ENCODE measurements at regions not wholly inside any gene's neighbourhood (a gene's known extent, or its start where the extent isn't known, plus 50 kb on each side); places are given as distances from the start of the nearest gene placed in this dataset.
"Not testable (repeated sequence)": the region's sequence is repeated elsewhere in the genome, so short reads cannot be mapped to it uniquely, and the experiment has no call there.

DNA sequence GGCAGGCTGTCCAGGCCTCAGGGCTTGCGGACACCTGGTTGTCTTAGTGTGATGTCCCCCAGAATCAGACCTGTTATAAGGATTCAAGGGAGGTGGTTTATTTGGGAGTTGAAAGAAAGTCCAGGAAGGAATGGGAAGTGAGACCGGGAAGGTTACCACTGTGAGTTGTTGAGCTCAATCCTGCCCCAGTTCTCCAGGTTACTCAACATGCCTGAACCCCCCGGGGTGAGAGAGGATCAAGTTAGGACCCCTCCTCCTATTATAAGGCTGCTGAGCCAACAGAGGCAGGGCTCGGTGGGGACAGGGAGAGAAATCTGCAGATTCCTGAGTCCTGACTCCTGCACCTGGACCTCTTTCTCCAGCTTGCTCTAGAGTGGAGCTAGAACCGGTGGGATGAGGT is 86.4 kb downstream of the MRM1 start:
- no peak for DNase-seq (ENCODE audit: low read depth, low spot score)
- in situ Hi-C loops (cut with HindIII; ENCODE audit: low pct_unique_long_range_greater_than_20kb, low sequenced_read_pairs): no loop called here

DNA sequence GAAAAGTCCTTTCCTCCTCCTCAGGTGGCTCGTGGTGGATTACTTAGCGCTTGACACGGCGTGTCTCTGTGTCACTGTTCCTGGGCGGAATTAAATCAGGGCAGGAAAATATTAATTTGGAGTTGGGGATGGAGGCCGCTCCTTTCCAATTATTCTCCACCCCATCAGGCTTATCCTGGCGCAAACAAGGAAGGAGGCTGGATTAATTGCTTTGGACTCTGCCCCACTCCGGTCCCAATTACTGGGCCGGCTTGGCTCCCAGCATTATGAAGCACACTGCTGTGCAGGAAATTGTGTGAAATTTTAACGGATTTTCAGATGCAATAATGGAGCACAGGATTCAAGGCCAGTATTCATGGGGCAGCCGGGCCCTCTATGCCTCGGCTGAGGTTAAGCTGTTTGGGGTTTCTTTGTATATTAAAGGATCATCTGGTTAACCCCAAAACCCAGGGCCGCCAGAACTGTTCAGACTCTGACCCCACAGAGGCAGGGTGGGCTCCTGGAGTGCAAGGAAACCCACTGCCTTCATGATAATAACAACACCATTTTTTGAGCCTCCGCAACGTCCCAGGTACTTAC is 87.8 kb downstream of the MRM1 start:
- DNase-seq (ENCODE audit: low read depth, low spot score): no peak
- in situ Hi-C loops (cut with HindIII; ENCODE audit: low pct_unique_long_range_greater_than_20kb, low sequenced_read_pairs): no loop called here

DNA sequence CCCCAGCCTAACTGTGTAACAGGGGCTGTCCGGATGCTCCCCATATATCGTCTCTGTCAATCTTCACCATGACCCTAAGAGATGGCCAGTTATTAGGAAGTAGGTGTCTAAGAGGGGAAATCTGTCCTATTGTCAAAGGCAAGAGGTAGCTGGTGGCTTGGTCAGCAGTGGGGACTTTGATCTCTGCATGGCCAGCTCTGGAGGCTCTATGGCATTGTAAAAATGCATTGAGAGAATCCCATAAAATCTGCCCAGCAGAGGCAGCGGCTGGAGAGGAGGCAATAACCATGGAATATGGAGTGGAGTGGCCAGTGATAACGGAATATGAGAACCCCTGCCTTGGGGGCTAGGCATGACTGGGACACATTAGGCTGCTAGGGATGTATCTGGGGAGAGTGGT is 88.8 kb downstream of the MRM1 start:
- in situ Hi-C loops (cut with HindIII; ENCODE audit: low pct_unique_long_range_greater_than_20kb, low sequenced_read_pairs): no loop called here
- no peak for DNase-seq (ENCODE audit: low read depth, low spot score)

DNA sequence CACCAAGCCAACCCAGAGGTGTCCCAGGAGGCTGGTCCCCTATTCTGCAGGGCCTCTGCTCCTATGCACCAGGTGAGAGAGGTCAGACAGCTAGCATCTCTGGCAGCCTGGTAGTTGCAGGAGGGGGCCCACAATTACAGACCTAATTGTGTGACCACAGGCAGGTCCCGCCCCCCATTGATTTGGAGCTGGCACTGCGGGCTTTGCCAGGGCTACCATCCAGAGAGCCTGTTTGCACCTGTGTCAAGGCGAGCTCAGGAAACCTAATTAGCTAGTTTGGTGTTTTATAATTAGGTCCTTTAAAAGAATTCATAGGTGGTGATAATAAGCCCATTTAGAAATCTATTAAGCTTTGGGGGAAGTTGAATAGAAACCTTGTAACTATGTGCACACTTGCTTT is 90.2 kb downstream of the MRM1 start:
- no peak for DNase-seq (ENCODE audit: low read depth, low spot score)
- in situ Hi-C loops (cut with HindIII; ENCODE audit: low pct_unique_long_range_greater_than_20kb, low sequenced_read_pairs): no loop called here

DNA sequence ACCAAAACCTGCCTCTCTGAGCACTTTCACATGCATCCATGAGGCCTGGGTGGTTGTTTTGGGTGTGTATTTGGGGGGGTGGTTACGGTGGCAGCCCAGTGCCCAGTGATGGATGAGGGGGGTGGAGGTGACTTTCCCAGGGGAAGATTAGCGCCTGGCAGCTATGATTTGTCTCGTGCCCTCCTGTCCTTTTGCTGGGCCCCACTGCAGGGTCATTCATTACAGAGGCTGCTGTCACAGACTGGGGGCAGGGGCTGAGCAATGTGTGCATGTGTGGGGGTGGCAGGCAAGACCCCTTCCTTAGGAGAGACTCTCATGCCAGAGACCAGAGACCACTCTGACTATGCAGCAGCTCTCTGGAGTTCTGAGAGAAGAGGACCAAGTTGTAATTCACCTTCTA is 93.7 kb downstream of the MRM1 start:
- no peak for DNase-seq (ENCODE audit: low read depth, low spot score)
- in situ Hi-C loops (cut with HindIII; ENCODE audit: low pct_unique_long_range_greater_than_20kb, low sequenced_read_pairs): no loop called here

DNA sequence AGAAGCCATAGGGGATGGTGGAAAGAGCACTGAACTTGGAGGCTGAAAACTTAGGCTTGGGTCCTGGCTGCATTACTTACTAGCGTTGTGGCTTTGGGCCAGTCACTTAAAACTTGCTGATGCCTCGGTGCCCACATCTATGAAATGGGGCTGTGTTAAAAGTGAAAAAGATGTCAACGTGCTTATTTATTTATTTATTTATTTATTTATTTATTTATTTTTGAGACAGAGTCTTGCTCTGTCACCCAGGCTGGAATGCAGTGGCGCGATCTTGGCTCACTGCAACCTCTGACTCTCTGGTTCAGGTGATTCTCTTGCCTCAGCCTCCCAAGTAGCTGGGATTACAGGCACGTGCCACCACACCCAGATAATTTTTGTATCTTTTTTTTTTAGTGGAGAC is 94.3 kb downstream of the MRM1 start:
- DNase-seq (ENCODE audit: low read depth, low spot score); in situ Hi-C loops (cut with HindIII; ENCODE audit: low pct_unique_long_range_greater_than_20kb, low sequenced_read_pairs): not testable (repeated sequence)

DNA sequence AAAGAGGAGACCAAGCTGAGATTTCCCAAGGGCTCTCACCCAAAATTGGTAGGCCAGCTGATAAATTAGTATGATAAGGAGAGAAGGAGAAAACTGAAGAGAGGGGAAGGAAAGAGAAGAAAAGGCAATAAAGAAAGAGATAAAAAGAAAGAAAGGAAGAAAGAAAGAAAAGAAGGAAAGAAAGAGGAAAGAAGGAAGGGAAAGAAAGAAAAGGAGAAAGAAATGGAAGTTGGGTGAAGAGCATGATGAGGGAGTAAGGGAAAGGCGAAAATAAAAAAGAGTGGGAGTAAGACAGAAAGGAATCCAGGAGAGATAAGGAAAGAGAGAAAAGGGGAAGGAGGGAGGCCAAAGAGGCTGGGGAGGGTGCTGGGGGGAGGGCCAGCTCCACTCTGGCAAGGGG is 95.4 kb downstream of the MRM1 start:
- in situ Hi-C loops (cut with HindIII; ENCODE audit: low pct_unique_long_range_greater_than_20kb, low sequenced_read_pairs): no loop called here
- no peak for DNase-seq (ENCODE audit: low read depth, low spot score)

DNA sequence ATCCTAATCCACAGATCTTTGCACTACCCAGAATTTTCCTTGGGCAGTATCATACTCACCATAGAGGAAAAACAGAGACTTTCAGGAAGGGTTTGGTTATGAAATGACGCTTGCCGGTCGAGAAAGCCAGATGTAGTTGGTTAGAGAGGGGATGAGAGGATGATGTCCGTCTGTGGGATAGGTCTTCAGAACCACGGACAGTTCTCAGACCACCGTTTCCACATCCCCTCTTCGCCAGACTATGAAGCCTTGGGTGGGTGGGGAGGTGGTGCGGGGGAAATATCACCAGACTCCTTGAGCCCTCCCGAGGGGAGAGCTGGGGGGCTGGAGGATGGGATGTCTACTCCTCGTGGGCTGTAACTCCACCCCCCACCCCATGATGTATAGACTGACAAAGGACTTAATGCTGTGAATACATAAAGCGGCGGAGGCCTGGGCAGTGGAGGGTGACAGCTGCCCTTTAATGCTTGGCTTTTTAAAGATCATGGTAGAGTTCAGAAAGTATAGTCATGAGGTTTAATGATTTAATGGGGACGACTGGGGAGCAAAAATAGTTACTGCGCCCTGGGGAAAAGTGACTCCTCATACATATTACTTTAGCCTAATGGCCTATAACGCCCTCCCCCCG is 96.6 kb downstream of the MRM1 start:
- in situ Hi-C loops (cut with HindIII; ENCODE audit: low pct_unique_long_range_greater_than_20kb, low sequenced_read_pairs): no loop called here
- no peak for DNase-seq (ENCODE audit: low read depth, low spot score)

DNA sequence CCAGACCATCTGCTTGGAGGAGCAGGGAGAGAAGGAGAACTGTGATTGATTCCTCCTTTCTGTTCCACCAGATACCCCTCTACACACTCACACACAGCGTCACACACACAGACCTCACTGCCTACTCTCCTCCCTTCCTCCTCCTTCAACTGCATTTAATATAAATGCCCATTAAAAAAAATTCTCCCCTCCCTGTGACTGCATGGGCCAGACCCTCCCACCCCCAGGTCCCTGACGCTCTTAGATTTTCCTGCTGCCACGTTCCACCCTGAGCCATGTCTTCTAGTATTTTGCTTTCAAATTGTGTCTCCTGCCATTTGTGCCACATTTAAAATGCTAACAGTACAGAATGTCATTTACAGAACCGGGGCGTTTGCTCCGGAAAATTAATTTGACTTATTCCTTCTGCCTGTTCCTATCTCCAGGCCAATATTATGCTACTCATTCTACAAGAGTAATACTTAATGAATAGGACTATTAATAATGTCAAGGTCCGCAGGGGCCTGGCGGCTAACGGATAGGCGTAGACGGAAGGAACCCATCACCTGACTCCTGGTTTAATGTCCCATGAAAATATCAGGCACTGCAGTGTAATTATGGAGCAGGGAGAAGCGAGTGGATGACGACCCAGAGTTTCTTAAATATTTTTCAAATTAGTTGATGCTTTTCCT is 100.2 kb downstream of the MRM1 start:
- no peak for DNase-seq (ENCODE audit: low read depth, low spot score)
- in situ Hi-C loops (cut with HindIII; ENCODE audit: low pct_unique_long_range_greater_than_20kb, low sequenced_read_pairs): no loop called here

DNA sequence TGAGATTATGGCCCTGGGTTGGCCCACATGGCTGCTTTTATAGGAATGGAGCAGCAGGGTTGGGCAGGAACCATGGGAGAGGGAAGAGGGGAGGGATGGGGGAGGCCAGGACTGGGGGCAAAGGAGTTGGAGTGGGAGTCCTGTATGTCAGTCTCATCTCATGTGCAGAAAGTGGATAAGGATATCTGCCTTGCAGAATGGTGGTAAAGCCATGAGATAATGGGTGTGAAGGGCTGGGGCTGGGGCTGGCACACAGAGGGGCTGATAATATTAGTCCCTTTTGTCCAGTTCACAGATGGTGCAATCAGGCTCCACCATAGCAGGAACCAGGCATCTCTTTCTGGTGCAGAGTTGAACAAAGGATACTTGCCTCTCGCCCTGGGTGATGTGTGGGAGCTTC is 101.3 kb downstream of the MRM1 start:
- in situ Hi-C loops (cut with HindIII; ENCODE audit: low pct_unique_long_range_greater_than_20kb, low sequenced_read_pairs): no loop called here
- no peak for DNase-seq (ENCODE audit: low read depth, low spot score)

DNA sequence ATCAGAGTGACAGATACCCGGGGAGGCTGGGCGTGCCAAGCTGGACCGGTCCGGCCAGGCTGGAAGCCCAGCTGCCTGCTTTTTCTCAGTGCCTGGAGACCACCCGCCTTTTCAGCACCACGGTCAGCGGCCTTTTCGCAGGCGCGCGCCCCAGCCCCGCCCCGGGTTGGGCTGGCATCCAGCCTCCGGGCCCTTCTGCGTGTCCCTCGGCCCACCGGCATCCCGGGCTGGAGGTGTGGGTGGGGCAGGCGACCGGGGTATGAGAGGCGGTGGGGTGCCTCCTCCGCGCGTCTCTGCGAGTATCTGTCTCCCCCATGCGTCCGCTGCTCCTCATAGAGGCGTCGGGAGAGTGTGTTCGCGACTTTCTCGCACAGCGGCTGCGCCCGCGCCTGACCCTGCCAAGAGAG is 102.5 kb downstream of the MRM1 start:
- in situ Hi-C loops (cut with HindIII; ENCODE audit: low pct_unique_long_range_greater_than_20kb, low sequenced_read_pairs): no loop called here
- peak; percentile 22 for DNase-seq (ENCODE audit: low read depth, low spot score)

DNA sequence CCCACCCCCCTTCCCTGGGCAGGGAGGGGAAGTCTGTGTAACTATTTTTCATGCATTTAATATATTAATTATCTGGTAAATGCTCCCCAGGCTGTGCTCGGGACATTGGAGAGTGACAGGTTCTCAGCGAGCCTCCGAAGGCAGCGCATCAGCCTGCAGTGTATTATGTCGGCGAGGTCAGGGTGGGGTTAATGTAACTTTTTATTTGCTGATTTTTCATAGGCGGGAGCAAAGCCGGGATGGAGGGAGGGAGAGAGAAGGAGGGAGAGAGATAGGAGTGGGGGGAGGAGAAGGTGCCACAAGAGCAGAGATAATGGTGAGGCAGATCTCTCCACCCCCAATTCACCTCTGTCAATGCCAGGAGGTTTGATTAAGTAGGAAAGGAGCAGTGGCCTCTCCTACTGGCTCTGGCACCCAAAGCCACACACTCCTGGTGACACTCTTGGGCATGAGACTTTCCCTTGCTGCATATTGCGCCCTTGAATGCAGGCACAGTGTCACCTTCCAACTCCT is 104.0 kb downstream of the MRM1 start:
- in situ Hi-C loops (cut with HindIII; ENCODE audit: low pct_unique_long_range_greater_than_20kb, low sequenced_read_pairs): no loop called here
- DNase-seq (ENCODE audit: low read depth, low spot score): no peak

DNA sequence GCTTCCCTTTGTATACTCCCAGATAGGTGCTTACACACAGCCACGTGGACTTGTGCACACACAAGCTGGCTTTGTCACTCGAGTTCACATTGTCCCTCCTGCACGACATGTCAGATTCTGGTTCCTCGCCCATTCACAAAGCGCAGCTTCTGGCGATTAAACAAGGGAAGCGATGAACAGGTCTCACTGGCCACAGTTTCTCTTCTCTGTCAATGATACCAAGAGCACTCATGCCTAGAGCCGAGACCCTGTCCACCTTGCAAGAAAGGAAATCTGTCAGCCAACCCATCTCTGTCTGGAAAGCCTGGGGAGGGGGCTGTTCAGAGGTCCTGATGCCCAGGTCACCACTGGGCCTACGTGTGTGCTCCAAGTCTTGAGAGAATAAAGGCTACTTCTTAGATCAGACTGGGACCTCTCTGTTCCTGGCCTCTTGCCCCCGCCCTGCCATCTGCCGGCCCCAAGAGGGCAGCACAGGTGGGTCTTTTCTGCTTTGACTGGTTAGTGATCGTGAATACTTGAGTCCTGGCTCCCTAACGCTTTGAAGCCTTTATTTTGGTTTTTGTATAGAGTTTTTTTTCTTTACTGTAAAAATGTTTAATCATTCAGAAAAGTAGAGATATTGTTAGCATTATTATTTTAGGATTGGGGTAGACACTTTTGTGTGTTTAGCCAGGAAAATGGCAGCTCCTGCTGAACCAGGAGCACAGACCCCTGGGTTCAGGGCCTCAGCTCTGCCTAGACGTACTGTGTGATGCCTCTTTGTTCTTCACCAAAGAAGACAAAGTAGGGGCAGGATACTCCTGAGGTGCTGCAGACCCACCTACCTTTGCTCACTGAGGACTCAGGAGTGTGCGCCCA is 104.7 kb downstream of the MRM1 start:
- in situ Hi-C loops (cut with HindIII; ENCODE audit: low pct_unique_long_range_greater_than_20kb, low sequenced_read_pairs): no loop called here
- DNase-seq (ENCODE audit: low read depth, low spot score): peak; percentile 59

DNA sequence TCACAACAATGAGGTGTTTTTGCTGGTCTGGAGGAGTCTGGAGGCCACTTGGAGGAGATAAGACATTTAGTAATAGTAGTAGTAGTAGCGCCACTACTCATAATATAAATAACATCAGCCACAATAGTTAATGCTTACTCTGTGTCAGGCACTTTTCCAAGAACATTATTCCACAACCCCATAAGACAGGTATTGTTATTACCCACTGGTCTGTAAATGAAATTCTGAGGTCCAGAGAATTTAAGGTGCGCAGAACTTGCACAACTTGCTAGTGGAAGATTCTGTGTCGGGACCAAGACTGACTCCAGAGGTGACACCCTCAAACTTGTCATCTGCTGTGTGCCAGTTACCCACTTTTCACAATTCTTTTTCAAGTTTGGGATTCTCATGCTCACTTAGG is 106.5 kb downstream of the MRM1 start:
- DNase-seq (ENCODE audit: low read depth, low spot score): no peak
- in situ Hi-C loops (cut with HindIII; ENCODE audit: low pct_unique_long_range_greater_than_20kb, low sequenced_read_pairs): no loop called here

DNA sequence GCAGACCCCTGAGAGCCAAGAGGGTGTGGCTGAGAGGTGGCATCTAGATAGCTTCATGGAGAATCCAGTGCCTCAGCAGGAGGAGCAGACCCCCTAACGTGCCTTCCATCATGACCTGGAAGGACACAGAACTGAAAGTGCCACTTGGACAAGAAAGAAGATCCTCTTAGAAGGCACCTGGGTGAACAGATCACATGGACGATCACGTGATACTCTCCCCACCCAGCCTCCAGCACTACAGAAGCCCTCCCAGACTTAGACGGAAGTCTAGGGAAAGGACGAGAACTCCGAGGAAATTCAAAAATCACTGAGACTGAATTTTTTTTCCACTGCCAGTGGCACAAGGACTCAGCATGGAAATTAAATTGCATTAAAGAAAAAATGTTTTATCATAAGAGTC is 113.4 kb downstream of the MRM1 start:
- no peak for DNase-seq (ENCODE audit: low read depth, low spot score)
- in situ Hi-C loops (cut with HindIII; ENCODE audit: low pct_unique_long_range_greater_than_20kb, low sequenced_read_pairs): no loop called here

DNA sequence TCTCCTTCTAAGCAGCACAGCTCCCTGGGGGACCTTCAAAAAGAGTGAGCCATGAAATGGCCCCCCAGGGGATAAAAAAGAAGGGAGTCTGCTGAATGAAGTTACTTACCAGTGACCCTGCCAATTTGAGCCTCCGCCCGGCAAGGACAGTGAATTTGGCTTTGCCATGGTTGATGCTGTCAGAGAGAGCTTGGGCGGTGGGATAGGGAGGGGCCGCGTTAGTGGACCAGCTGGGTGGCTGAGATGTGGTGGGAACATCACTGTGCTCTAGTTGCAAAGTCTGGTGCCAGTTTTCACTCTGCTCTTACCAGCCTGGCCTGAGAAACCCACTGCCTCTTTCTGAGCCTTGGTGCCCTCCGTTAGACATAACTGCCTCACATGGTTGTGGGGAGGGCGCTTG is 114.6 kb downstream of the MRM1 start:
- in situ Hi-C loops (cut with HindIII; ENCODE audit: low pct_unique_long_range_greater_than_20kb, low sequenced_read_pairs): no loop called here
- DNase-seq (ENCODE audit: low read depth, low spot score): no peak

DNA sequence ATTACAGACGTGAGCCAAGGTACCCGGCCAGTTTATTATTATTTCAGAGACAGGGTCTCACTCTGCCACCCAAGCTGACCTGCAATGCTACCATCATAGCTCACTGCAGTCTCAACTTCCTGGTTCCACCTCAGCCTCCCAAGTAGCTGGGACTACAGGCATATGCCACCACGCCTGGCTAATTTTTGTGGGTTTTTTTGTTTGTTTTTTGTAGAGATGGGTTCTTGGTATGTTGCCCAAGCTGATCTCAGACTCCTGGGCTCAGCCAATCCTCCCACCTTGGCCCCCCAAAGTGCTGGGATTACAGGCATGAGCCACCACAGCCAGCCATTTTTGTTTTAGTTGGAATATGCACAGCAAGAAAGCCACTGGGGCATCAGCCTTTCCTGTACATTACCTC is 115.7 kb downstream of the MRM1 start:
- no peak for DNase-seq (ENCODE audit: low read depth, low spot score)

DNA sequence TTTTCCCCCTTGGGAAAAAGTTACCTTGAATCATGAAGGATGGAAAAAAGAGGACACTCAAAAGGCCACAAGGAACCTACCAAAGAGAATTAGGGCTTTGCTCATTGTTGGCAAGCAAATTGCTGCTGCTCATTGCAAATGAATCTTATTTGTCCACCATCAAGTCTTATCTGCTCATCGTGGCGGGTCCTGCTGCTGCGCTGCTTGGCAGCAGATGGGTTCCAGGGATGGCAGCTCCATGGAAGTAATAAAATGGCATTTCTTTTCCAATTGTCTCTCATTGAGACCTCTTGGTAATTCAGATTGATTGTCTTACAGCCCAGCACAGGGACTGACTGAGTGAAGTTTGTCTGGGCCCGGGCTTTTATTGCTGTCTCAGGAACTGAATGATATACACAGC is 118.7 kb downstream of the MRM1 start:
- in situ Hi-C loops (cut with HindIII; ENCODE audit: low pct_unique_long_range_greater_than_20kb, low sequenced_read_pairs): no loop called here
- no peak for DNase-seq (ENCODE audit: low read depth, low spot score)

More for the DNA sequence above, 115.7 kb downstream of the MRM1 start:
- in situ Hi-C loops (cut with HindIII; ENCODE audit: low pct_unique_long_range_greater_than_20kb, low sequenced_read_pairs): no loop called here

All from SK-MEL-5 (cell line).